HepG2 (cell line): ENCODE measurements at regions not wholly inside any gene's neighbourhood (a gene's known extent, or its start where the extent isn't known, plus 50 kb on each side); places are given as distances from the start of the nearest gene placed in this dataset.

Experiments used
- ATAC-seq: fragments of 200-7000 bp; cut with Tn5 transposase; 3 replicates; pipeline ENCODE4 v1.9.1; 2020; ENCODE audit warnings: mild to moderate bottlenecking, moderate library complexity
- BruUV-seq: library from RNA; stranded (reverse); fragments of 400-500 nt; replicated peaks from 2 replicates; lab custom pipeline; 2021; lab: Mats Ljungman, UMichigan
- CTCF ChIA-PET: fragments of 300-600 bp; formaldehyde crosslinking; extraction: SDS; loops from one replicate; lab custom pipeline; 2021; ENCODE audit warnings: low total read pairs, inconsistent platforms, low intra/inter-chr PET ratio; lab: Yijun Ruan, JAX
- POLR2A ChIA-PET: fragments of 350-600 bp; sonication (Branson Sonifier 250); formaldehyde crosslinking; loops from one replicate; lab custom pipeline; 2020; ENCODE audit warnings: antibody characterized with exemption, inconsistent platforms; lab: Yijun Ruan, JAX
- DNase-seq: peaks from one replicate; pipeline ENCODE4 v3.0.0-alpha.2; 2015; ENCODE audit warnings: low spot score
- FAIRE-seq: peaks from 3 replicates; lab custom pipeline; 2011; peaks lifted over from hg19 to GRCh38; lab: Jason Lieb, UNC
- H2AFZ ChIP-seq: one replicate; pipeline ENCODE4 v1.6.1; 2011; ENCODE audit warnings: low read length, inconsistent platforms
- H3K27ac ChIP-seq: fragments of 300-600 bp; 3 replicates; pipeline ENCODE4 v1.8.0; 2011; ENCODE audit warnings: mixed run types, mild to moderate bottlenecking, mixed read lengths, low read length, inconsistent platforms; ENCODE audit not compliant: insufficient read depth; ENCODE audit errors: extremely low read length
- H3K27me3 ChIP-seq, 2 experiments: fragments of 200-600 bp in 1 of 2; 2 replicates in 1 of 2; 3 replicates in 1 of 2; pipeline versions ENCODE4 v1.6.0 to v1.8.0; 2011; ENCODE audit warnings: low read length in 2 of 2, mild to moderate bottlenecking in 2 of 2, moderate library complexity in 2 of 2, inconsistent platforms in 1 of 2; ENCODE audit not compliant: insufficient read depth in 2 of 2, control insufficient read depth in 1 of 2
- H3K36me3 ChIP-seq, 2 experiments: fragments of 200-600 bp in 1 of 2; replicated peaks in 1 of 2; 2 replicates in 1 of 2; 3 replicates in 1 of 2; pipeline versions ENCODE4 v1.5.1 to v1.8.0; 2011; ENCODE audit warnings: low read length in 2 of 2, inconsistent platforms in 1 of 2; ENCODE audit not compliant: insufficient read depth in 2 of 2, control insufficient read depth in 1 of 2
- H3K4me1 ChIP-seq: 2 replicates; pipeline ENCODE4 v1.5.1; 2012; ENCODE audit warnings: low read length, inconsistent platforms; ENCODE audit not compliant: insufficient read depth
- H3K4me2 ChIP-seq: 2 replicates; pipeline ENCODE4 v1.6.0; 2011; ENCODE audit warnings: low read depth, low read length, inconsistent platforms
- H3K4me3 ChIP-seq, 3 experiments: fragments of 200-600 bp in 1 of 3; sonication (generic), shearing (Covaris generic) in 1 of 3; replicated peaks in 1 of 3; 2 replicates each; pipeline ENCODE4 v1.5.1; 2011 to 2016; ENCODE audit warnings: low read length in 3 of 3, inconsistent platforms in 2 of 3, low read depth in 2 of 3, mild to moderate bottlenecking in 2 of 3, control low read depth in 1 of 3, mixed read lengths in 1 of 3; ENCODE audit not compliant: insufficient read depth in 1 of 3
- H3K79me2 ChIP-seq: one replicate; pipeline ENCODE4 v1.6.1; 2011; ENCODE audit warnings: low read length, inconsistent platforms; ENCODE audit not compliant: insufficient read depth
- H3K9ac ChIP-seq: 2 replicates; pipeline ENCODE4 v1.6.0; 2011; ENCODE audit warnings: mild to moderate bottlenecking, low read depth, low read length, inconsistent platforms; ENCODE audit not compliant: insufficient read depth
- H3K9me3 ChIP-seq: 2 replicates; pipeline ENCODE4 v1.5.1; 2012; ENCODE audit warnings: mild to moderate bottlenecking, low read length
- H4K20me1 ChIP-seq: 2 replicates; pipeline ENCODE4 v1.6.0; 2011; ENCODE audit warnings: inconsistent platforms, mild to moderate bottlenecking, low read length, moderate library complexity; ENCODE audit not compliant: insufficient read depth
- AGO1 ChIP-seq: fragments of 200-400 bp; formaldehyde crosslinking; IDR thresholded peaks from 2 replicates; pipeline ENCODE4 v1.6.1; 2017; ENCODE audit warnings: mild to moderate bottlenecking, low read depth, low read length, moderate library complexity; ENCODE audit not compliant: poor library complexity, severe bottlenecking
- ARID2 ChIP-seq: sonication (generic); formaldehyde crosslinking; IDR thresholded peaks from 2 replicates; pipeline ENCODE4 v1.8.1; 2022; ENCODE audit warnings: mild to moderate bottlenecking, missing genetic modification reagents, borderline replicate concordance
- CENPX ChIP-seq: sonication (generic); formaldehyde crosslinking; IDR thresholded peaks from 2 replicates; pipeline ENCODE4 v1.9.0; 2021; ENCODE audit warnings: mild to moderate bottlenecking, missing genetic modification reagents, moderate library complexity
- KDM2A ChIP-seq: sonication (generic); formaldehyde crosslinking; IDR thresholded peaks from 2 replicates; pipeline ENCODE4 v1.4.0; 2020; ENCODE audit warnings: low read depth, missing genetic modification reagents, borderline replicate concordance
- SALL1 ChIP-seq: sonication (generic); formaldehyde crosslinking; IDR thresholded peaks from 2 replicates; pipeline ENCODE4 v1.8.0; 2022; ENCODE audit warnings: mild to moderate bottlenecking, missing genetic modification reagents
- ZNF260 ChIP-seq: sonication (generic); formaldehyde crosslinking; IDR thresholded peaks from 2 replicates; pipeline ENCODE4 v1.4.0; 2020; ENCODE audit warnings: missing genetic modification reagents, low read depth, mild to moderate bottlenecking, borderline replicate concordance
- ZNF430 ChIP-seq: sonication (generic); formaldehyde crosslinking; IDR thresholded peaks from 2 replicates; pipeline ENCODE4 v1.9.0; 2021; ENCODE audit warnings: mild to moderate bottlenecking, missing genetic modification reagents
- ZNF761 ChIP-seq: sonication (generic); formaldehyde crosslinking; conservative IDR thresholded peaks from 2 replicates; pipeline ENCODE4 v1.4.0; 2020; ENCODE audit warnings: mild to moderate bottlenecking, missing genetic modification reagents
- ZNF800 ChIP-seq: sonication (generic); formaldehyde crosslinking; IDR thresholded peaks from 2 replicates; pipeline ENCODE4 v1.4.0; 2020; ENCODE audit warnings: missing genetic modification reagents
- ZSCAN21 ChIP-seq: sonication (generic); formaldehyde crosslinking; IDR thresholded peaks from 2 replicates; pipeline ENCODE4 v1.8.0; 2022; ENCODE audit warnings: mild to moderate bottlenecking, missing genetic modification reagents, moderate library complexity, borderline replicate concordance
- WGBS: methylation state at CpG from one replicate; pipeline ENCODE4 v1.1.6; 2017; ENCODE audit warnings: low lambda C conversion rate; 5-methylcytosine and 5-hydroxymethylcytosine counted together
- in situ Hi-C: cut with HindIII; loops from 2 replicates; pipeline ENCODE4 v1.10.0; 2017; ENCODE audit warnings: low pct_unique_long_range_greater_than_20kb; ENCODE audit not compliant: extremely low pct_ligation_motif_present
- intact Hi-C: fragments of 100-400 bp; cut with micrococcal nuclease; formaldehyde crosslinking; loops from one replicate; pipeline ENCODE4 v1.10.0; 2022; ENCODE audit not compliant: unreplicated experiment
- TF ChIP-seq, protein P1 (sequence below): sonication (generic); formaldehyde crosslinking; IDR thresholded peaks from 2 replicates; pipeline ENCODE4 v1.5.0; 2020; ENCODE audit warnings: mild to moderate bottlenecking, missing genetic modification reagents, borderline replicate concordance
- TF ChIP-seq, protein P2 (sequence below): sonication (generic); formaldehyde crosslinking; IDR thresholded peaks from 2 replicates; pipeline ENCODE4 v1.9.0; 2022; ENCODE audit warnings: missing genetic modification reagents, mild to moderate bottlenecking, borderline replicate concordance

DNA sequence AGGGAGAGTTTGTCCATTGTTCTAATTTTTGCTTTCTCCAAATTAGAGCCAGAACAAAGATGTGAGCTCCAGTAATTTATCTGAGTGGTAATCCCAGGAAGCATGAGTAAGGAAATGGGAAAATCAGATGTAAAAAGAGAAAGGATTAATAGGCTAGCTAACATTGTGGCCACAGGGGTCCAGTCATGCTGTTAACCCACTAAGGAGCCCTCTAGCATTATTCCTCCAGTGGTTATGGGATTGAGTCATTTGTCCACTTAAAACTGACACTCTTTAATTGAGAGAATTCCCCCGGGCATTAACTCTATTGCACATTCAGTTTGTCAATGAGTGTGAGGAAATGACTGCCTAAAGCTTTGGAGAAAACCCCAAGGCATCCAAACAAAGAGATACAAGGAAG lies 700.3 kb upstream of the TYRP1 start (continued):
- no peak for TF ChIP-seq ZSCAN21 (CRISPR knock-in tag)
- no peak for TF ChIP-seq CENPX (CRISPR knock-in tag)
- no peak for TF ChIP-seq ARID2 (CRISPR knock-in tag)
- TF ChIP-seq, all 625 proteins: peak for 0

DNA sequence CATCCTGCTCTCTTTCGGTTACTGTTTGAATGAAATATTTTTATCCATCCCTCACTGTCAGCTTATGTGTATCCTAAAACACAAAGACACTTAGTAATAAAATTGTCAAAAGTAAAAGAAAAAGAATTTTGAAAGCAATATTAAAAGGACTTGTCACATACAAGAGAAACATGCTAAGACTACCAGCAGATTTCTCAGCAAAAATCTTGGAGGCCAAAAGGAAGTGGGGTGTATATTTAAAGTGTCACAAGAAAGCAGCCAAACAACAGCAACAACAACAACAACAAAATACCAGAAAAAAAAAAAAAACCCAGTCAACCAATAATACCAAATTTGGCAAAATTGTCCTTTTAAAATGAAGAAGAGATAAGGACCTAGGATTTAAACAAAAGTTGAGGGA lies 678.7 kb upstream of the TYRP1 start:
- peaks cover 72% of the 10 kb centered on the region for H3K9me3 ChIP-seq
- no peak overlapping the region for H2AFZ ChIP-seq
- H3K79me2 ChIP-seq: no peaks in the 10 kb centered on the region
- no peak overlapping the region for H3K27ac ChIP-seq
- no peaks in the 10 kb centered on the region for H3K27me3 ChIP-seq
- ATAC-seq (no peak), FAIRE-seq (no peak), DNase-seq (no peak)
- no peak overlapping the region for H3K4me3 ChIP-seq
- no TSS peak for BruUV-seq
- ChIA-PET CTCF (no interaction called here), POLR2A (no interaction called here)
- H3K4me1 ChIP-seq: no peaks in the 10 kb centered on the region
- no peak overlapping the region for H3K9ac ChIP-seq
- no peaks in the 10 kb centered on the region for H4K20me1 ChIP-seq
- in situ Hi-C loops (no loop called here), intact Hi-C loops (no loop called here)
- no peaks in the 10 kb centered on the region for H3K36me3 ChIP-seq
- no peak overlapping the region for H3K4me2 ChIP-seq
- 2% methylated on average over 1 of the region's 1 CpG for WGBS
- TF ChIP-seq ZNF430 (no peak), ZNF800 (CRISPR knock-in tag) (no peak), SALL1 (CRISPR knock-in tag) (no peak), AGO1 (no peak), ZNF260 (no peak), ZNF761 (CRISPR knock-in tag) (no peak), KDM2A (CRISPR knock-in tag) (no peak)
- TF ChIP-seq, protein P1, sequence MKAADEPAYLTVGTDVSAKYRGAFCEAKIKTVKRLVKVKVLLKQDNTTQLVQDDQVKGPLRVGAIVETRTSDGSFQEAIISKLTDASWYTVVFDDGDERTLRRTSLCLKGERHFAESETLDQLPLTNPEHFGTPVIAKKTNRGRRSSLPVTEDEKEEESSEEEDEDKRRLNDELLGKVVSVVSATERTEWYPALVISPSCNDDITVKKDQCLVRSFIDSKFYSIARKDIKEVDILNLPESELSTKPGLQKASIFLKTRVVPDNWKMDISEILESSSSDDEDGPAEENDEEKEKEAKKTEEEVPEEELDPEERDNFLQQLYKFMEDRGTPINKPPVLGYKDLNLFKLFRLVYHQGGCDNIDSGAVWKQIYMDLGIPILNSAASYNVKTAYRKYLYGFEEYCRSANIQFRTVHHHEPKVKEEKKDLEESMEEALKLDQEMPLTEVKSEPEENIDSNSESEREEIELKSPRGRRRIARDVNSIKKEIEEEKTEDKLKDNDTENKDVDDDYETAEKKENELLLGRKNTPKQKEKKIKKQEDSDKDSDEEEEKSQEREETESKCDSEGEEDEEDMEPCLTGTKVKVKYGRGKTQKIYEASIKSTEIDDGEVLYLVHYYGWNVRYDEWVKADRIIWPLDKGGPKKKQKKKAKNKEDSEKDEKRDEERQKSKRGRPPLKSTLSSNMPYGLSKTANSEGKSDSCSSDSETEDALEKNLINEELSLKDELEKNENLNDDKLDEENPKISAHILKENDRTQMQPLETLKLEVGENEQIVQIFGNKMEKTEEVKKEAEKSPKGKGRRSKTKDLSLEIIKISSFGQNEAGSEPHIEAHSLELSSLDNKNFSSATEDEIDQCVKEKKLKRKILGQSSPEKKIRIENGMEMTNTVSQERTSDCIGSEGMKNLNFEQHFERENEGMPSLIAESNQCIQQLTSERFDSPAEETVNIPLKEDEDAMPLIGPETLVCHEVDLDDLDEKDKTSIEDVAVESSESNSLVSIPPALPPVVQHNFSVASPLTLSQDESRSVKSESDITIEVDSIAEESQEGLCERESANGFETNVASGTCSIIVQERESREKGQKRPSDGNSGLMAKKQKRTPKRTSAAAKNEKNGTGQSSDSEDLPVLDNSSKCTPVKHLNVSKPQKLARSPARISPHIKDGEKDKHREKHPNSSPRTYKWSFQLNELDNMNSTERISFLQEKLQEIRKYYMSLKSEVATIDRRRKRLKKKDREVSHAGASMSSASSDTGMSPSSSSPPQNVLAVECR (CRISPR knock-in tag): no peak
- TF ChIP-seq, protein P2, sequence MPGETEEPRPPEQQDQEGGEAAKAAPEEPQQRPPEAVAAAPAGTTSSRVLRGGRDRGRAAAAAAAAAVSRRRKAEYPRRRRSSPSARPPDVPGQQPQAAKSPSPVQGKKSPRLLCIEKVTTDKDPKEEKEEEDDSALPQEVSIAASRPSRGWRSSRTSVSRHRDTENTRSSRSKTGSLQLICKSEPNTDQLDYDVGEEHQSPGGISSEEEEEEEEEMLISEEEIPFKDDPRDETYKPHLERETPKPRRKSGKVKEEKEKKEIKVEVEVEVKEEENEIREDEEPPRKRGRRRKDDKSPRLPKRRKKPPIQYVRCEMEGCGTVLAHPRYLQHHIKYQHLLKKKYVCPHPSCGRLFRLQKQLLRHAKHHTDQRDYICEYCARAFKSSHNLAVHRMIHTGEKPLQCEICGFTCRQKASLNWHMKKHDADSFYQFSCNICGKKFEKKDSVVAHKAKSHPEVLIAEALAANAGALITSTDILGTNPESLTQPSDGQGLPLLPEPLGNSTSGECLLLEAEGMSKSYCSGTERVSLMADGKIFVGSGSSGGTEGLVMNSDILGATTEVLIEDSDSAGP (CRISPR knock-in tag): no peak
